ENCODE measurements at regions not wholly inside any gene's neighbourhood (a gene's known extent, or its start where the extent isn't known, plus 50 kb on each side); places are given as distances from the start of the nearest gene placed in this dataset.

- H3K4me3 ChIP-seq (ENCODE audit: low read depth, low read length) = no peak overlapping the region
- no peak for TF ChIP-seq CTCF (IDR thresholded peaks at IDR 0.05; ENCODE audit: insufficient read depth, low read length, missing control alignments)
- DNase-seq (ENCODE audit: low read depth, low spot score) = no peak
- POLR2A ChIA-PET = no interaction called here
- CTCF ChIA-PET = interaction anchor here (2.1 to 6.3 kb wide), 2 partner anchors 14 to 218 kb away, joined by 9 to 76 read pairs; no protein-coding TSS in a partner anchor
Measured at GRCh38 chr1:99467645-99468044, 178.3 kb upstream of the PALMD start.

GRCh38 chr1:99469550-99469971 lies 176.4 kb upstream of the PALMD start:
- no peak for DNase-seq (ENCODE audit: low read depth, low spot score)
- no peak for TF ChIP-seq CTCF (IDR thresholded peaks at IDR 0.05; ENCODE audit: insufficient read depth, low read length, missing control alignments)
- H3K4me3 ChIP-seq (ENCODE audit: low read depth, low read length) = no peak overlapping the region
- POLR2A ChIA-PET = interaction anchor here (0.7 kb wide), 1 partner anchor 203 kb away, joined by 3 read pairs; no protein-coding TSS in a partner anchor
- CTCF ChIA-PET = interaction anchor here (1.0 to 6.3 kb wide), 5 partner anchors 12 to 676 kb away, joined by 3 to 76 read pairs (median 7); no protein-coding TSS in a partner anchor

- no peak for TF ChIP-seq CTCF (IDR thresholded peaks at IDR 0.05; ENCODE audit: insufficient read depth, low read length, missing control alignments)
- POLR2A ChIA-PET = no interaction called here
- DNase-seq (ENCODE audit: low read depth, low spot score) = no peak
- CTCF ChIA-PET = interaction anchor here (1.2 to 6.3 kb wide), 3 partner anchors 9 to 292 kb away, joined by 4 to 76 read pairs (median 5); no protein-coding TSS in a partner anchor
- no peak overlapping the region for H3K4me3 ChIP-seq (ENCODE audit: low read depth, low read length)
Measured at GRCh38 chr1:99472893-99473292, 173.0 kb upstream of the PALMD start.

- H3K4me3 ChIP-seq (ENCODE audit: low read depth, low read length) = no peak overlapping the region
- TF ChIP-seq CTCF (IDR thresholded peaks at IDR 0.05; ENCODE audit: insufficient read depth, low read length, missing control alignments) = no peak
- POLR2A ChIA-PET = no interaction called here
- no peak for DNase-seq (ENCODE audit: low read depth, low spot score)
- CTCF ChIA-PET = interaction anchor here (1.4 kb wide), 1 partner anchor 292 kb away, joined by 3 read pairs; no protein-coding TSS in a partner anchor
Measured at GRCh38 chr1:99474350-99474893, 171.5 kb upstream of the PALMD start.

- no peak for DNase-seq (ENCODE audit: low read depth, low spot score)
- no peak for TF ChIP-seq CTCF (IDR thresholded peaks at IDR 0.05; ENCODE audit: insufficient read depth, low read length, missing control alignments)
- POLR2A ChIA-PET = no interaction called here
- CTCF ChIA-PET = interaction anchor here (1.5 kb wide), 1 partner anchor 295 kb away, joined by 4 read pairs; no protein-coding TSS in a partner anchor
- no peak overlapping the region for H3K4me3 ChIP-seq (ENCODE audit: low read depth, low read length)
Measured at GRCh38 chr1:99476058-99476457, 169.9 kb upstream of the PALMD start.

GRCh38 chr1:99481391-99481996 lies 164.4 kb upstream of the PALMD start:
- no peak for DNase-seq (ENCODE audit: low read depth, low spot score)
- POLR2A ChIA-PET = no interaction called here
- CTCF ChIA-PET = interaction anchor here (0.6 to 4.7 kb wide), 53 partner anchors 9 to 687 kb away, joined by 3 to 98 read pairs (median 4); no protein-coding TSS in a partner anchor

More at GRCh38 chr1:99481391-99481996, 164.4 kb upstream of the PALMD start:
- H3K4me3 ChIP-seq (ENCODE audit: low read depth, low read length) = no peak overlapping the region
- TF ChIP-seq CTCF (IDR thresholded peaks at IDR 0.05; ENCODE audit: insufficient read depth, low read length, missing control alignments) = peak; percentile 58

Data from AG04449 (cell line).